A673 (cell line): ENCODE measurements at regions not wholly inside any gene's neighbourhood (a gene's known extent, or its start where the extent isn't known, plus 50 kb on each side); places are given as distances from the start of the nearest gene placed in this dataset.

Experiments used
- BruUV-seq: library from RNA; stranded (reverse); fragments of 400-500 nt; replicated peaks from 2 replicates; lab custom pipeline; 2021; lab: Mats Ljungman, UMichigan
- CTCF ChIA-PET: fragments of 300-600 bp; sonication (Branson Sonifier 250); formaldehyde crosslinking; loops from one replicate; lab custom pipeline; 2022; ENCODE audit warnings: antibody characterized with exemption; lab: Charles Lee
- POLR2A ChIA-PET: fragments of 300-600 bp; sonication (Branson Sonifier 250); formaldehyde crosslinking; loops from one replicate; lab custom pipeline; 2022; ENCODE audit warnings: antibody characterized with exemption; ENCODE audit not compliant: low non-redundant PET; lab: Charles Lee
- DNase-seq: peaks from one replicate; pipeline ENCODE4 v3.0.0-alpha.2; 2015; ENCODE audit warnings: low spot score
- H3K27ac ChIP-seq: fragments of 200-600 bp; sonication (generic); 2 replicates; pipeline ENCODE4 v1.5.1; 2016; ENCODE audit warnings: mixed run types, low read depth, mild to moderate bottlenecking, mixed read lengths, antibody characterized with exemption, low read length; ENCODE audit not compliant: poor library complexity, severe bottlenecking
- H3K27me3 ChIP-seq: fragments of 200-600 bp; sonication (generic); replicated peaks from 2 replicates; pipeline ENCODE4 v1.6.1; 2017; ENCODE audit warnings: mixed run types, low read depth, mild to moderate bottlenecking, mixed read lengths, antibody characterized with exemption, low read length; ENCODE audit not compliant: insufficient read depth, poor library complexity
- H3K36me3 ChIP-seq: fragments of 200-600 bp; sonication (generic); 2 replicates; pipeline ENCODE4 v1.6.1; 2016; ENCODE audit warnings: mixed run types, mild to moderate bottlenecking, mixed read lengths, antibody characterized with exemption, low read length; ENCODE audit not compliant: insufficient read depth, poor library complexity, severe bottlenecking
- H3K4me1 ChIP-seq: fragments of 200-600 bp; sonication (generic); 2 replicates; pipeline ENCODE4 v1.6.1; 2017; ENCODE audit warnings: mixed run types, mild to moderate bottlenecking, mixed read lengths, antibody characterized with exemption, low read length; ENCODE audit not compliant: insufficient read depth, poor library complexity, severe bottlenecking
- H3K4me3 ChIP-seq: fragments of 200-600 bp; sonication (generic); 2 replicates; pipeline ENCODE4 v1.5.1; 2016; ENCODE audit warnings: low read depth, mixed run types, mild to moderate bottlenecking, mixed read lengths, low read length; ENCODE audit not compliant: poor library complexity, severe bottlenecking
- H3K9me3 ChIP-seq: fragments of 200-600 bp; sonication (generic); 2 replicates; pipeline ENCODE4 v1.6.1; 2016; ENCODE audit warnings: mixed run types, low read depth, mild to moderate bottlenecking, mixed read lengths, antibody characterized with exemption, low read length; ENCODE audit not compliant: poor library complexity, severe bottlenecking
- CTCF ChIP-seq: fragments of 300-800, 200-600 bp; sonication (generic); conservative IDR thresholded peaks from 2 replicates; pipeline ENCODE4 v1.5.1; 2017; ENCODE audit warnings: low read depth, mild to moderate bottlenecking, antibody characterized with exemption, low read length, moderate library complexity, mixed read lengths
- EZH2 ChIP-seq: fragments of 200-600 bp; sonication (generic); IDR thresholded peaks from 2 replicates; pipeline ENCODE4 v1.6.1; 2017; ENCODE audit warnings: borderline replicate concordance, low read depth, mild to moderate bottlenecking, mixed read lengths, antibody characterized with exemption, low read length; ENCODE audit not compliant: poor library complexity, severe bottlenecking
- intact Hi-C: fragments of 100-400 bp; cut with micrococcal nuclease; formaldehyde crosslinking; loops from one replicate; pipeline ENCODE4 v1.10.0; 2022; ENCODE audit not compliant: unreplicated experiment

- no peak for DNase-seq
- H3K4me3 ChIP-seq: no peak overlapping the region
- intact Hi-C loops: loop anchor here (5.0 to 10.0 kb wide), 4 partner anchors 308 to 1499 kb away; no protein-coding TSS in a partner anchor
- TF ChIP-seq EZH2 (no peak), CTCF (no peak)
- no peak overlapping the region for H3K27ac ChIP-seq
- H3K9me3 ChIP-seq: no peaks in the 10 kb centered on the region
- ChIA-PET CTCF (interaction anchor here (0.6 kb wide), 1 partner anchor 375 kb away, joined by 8 read pairs; no protein-coding TSS in a partner anchor), POLR2A (no interaction called here)
- H3K36me3 ChIP-seq: no peaks in the 10 kb centered on the region
- no TSS peak for BruUV-seq
- no peaks in the 10 kb centered on the region for H3K27me3 ChIP-seq
- no peaks in the 10 kb centered on the region for H3K4me1 ChIP-seq
Measured at GRCh38 chr6:164926686-164927085, 382.7 kb downstream of the C6orf118 start.

- no peaks in the 10 kb centered on the region for H3K27me3 ChIP-seq
- H3K4me3 ChIP-seq: no peak overlapping the region
- DNase-seq: no peak
- CTCF ChIA-PET: no interaction called here
- POLR2A ChIA-PET: no interaction called here
- no peaks in the 10 kb centered on the region for H3K36me3 ChIP-seq
- no TSS peak for BruUV-seq
- H3K27ac ChIP-seq: no peak overlapping the region
- no peaks in the 10 kb centered on the region for H3K4me1 ChIP-seq
- H3K9me3 ChIP-seq: no peaks in the 10 kb centered on the region
- intact Hi-C loops: loop anchor here (5.0 to 10.0 kb wide), 4 partner anchors 309 to 1499 kb away; no protein-coding TSS in a partner anchor
- no peak for TF ChIP-seq CTCF
- no peak for TF ChIP-seq EZH2
Measured at GRCh38 chr6:164925681-164926530, 383.5 kb downstream of the C6orf118 start.

DNA sequence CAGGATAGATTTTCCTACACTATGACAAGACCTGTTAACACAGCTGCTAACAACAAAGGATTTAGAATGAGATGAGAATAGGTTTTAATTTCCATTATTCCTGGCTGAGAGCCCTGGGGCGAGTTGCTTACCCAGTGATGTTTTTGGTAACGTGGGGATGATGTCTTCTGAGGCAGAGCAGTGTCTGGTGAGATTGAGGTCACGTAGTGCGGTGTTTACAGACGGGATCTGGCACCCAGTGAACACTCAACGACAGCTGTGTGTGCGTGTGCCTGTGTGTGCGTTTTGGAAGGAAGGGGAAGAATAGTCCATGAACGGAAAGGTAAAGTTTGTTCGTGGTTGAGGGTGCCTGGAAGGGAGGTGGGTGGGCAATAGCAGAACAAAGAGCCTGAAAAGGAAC, 384.7 kb downstream of the C6orf118 start:
- no peaks in the 10 kb centered on the region for H3K4me1 ChIP-seq
- H3K27ac ChIP-seq: no peak overlapping the region
- no peak for DNase-seq
- no peaks in the 10 kb centered on the region for H3K36me3 ChIP-seq
- TF ChIP-seq CTCF (no peak), EZH2 (no peak)
- H3K27me3 ChIP-seq: no peaks in the 10 kb centered on the region
- CTCF ChIA-PET: no interaction called here
- no TSS peak for BruUV-seq
- H3K4me3 ChIP-seq: no peak overlapping the region
- no peaks in the 10 kb centered on the region for H3K9me3 ChIP-seq
- POLR2A ChIA-PET: no interaction called here
- intact Hi-C loops: loop anchor here (5.0 to 10.0 kb wide), 4 partner anchors 310 to 1497 kb away; no protein-coding TSS in a partner anchor
